ENCODE measurements at regions not wholly inside any gene's neighbourhood (a gene's known extent, or its start where the extent isn't known, plus 50 kb on each side); places are given as distances from the start of the nearest gene placed in this dataset.

GRCh38 chr13:106635616-106636015 is 67.7 kb upstream of the ARGLU1 start:
- CTCF ChIA-PET (ENCODE audit: low intra/inter-chr PET ratio), result no interaction called here
- no peak overlapping the region for H3K4me2 ChIP-seq (ENCODE audit: insufficient read depth, low read length)
- in situ Hi-C loops (cut with MboI) (no loop called here), intact Hi-C loops (cut with micrococcal nuclease) (no loop called here)
- ATAC-seq, result no peak
- H3K4me3 ChIP-seq, result no peak overlapping the region
- FAIRE-seq, result no peak
- H3K9me1 ChIP-seq (ENCODE audit: control insufficient read depth, insufficient read depth, low read length), result no peaks in the 10 kb centered on the region
- H3K79me2 ChIP-seq (ENCODE audit: control insufficient read depth, insufficient read depth, low read length), result no peaks in the 10 kb centered on the region
- H3K9me3 ChIP-seq (replicated peaks; ENCODE audit: control insufficient read depth, insufficient read depth, low read depth, low read length), result no peaks in the 10 kb centered on the region
- TF ChIP-seq ZNF639 (CRISPR knock-in tag; conservative IDR thresholded peaks at IDR 0.05 in 1 of 2, IDR thresholded peaks at IDR 0.05 in 1 of 2), result no peak
- TF ChIP-seq POLR2AphosphoS5 (IDR thresholded peaks at IDR 0.05; ENCODE audit: control insufficient read depth, insufficient read depth, low read depth, low read length), result no peak
- TF ChIP-seq PTBP1 (IDR thresholded peaks at IDR 0.05; ENCODE audit: low read depth, low read length), result no peak
- no peak for TF ChIP-seq DEAF1 (CRISPR knock-in tag; IDR thresholded peaks at IDR 0.05)
- no peak for TF ChIP-seq COPS2 (conservative IDR thresholded peaks at IDR 0.05)
- TF ChIP-seq RCOR1 (IDR thresholded peaks at IDR 0.05; ENCODE audit: borderline replicate concordance in 1 of 2, low read depth in 2 of 2, low read length in 2 of 2), result no peak
- TF ChIP-seq ARNT (IDR thresholded peaks at IDR 0.05), result no peak
- TF ChIP-seq ZC3H8 (IDR thresholded peaks at IDR 0.05), result no peak
- TF ChIP-seq ILF3 (IDR thresholded peaks at IDR 0.05; ENCODE audit: borderline replicate concordance), result no peak
- DNase-seq (ENCODE audit: extremely low read depth in 1 of 4, low spot score in 3 of 4), result no peak
- no peaks in the 10 kb centered on the region for H4K20me1 ChIP-seq (replicated peaks; ENCODE audit: control insufficient read depth, insufficient read depth, low read length)
- H3K27me3 ChIP-seq (ENCODE audit: control insufficient read depth in 2 of 2, insufficient read depth in 2 of 2, low read length in 2 of 2), result no peaks in the 10 kb centered on the region; a peak in 1 of 5 replicates
- 0% methylated on average over 9 of the region's 9 CpGs for WGBS (ENCODE audit: insufficient coverage, low coverage, missing lambda C conversion rate)
- no TSS peak for BruUV-seq (replicated peaks)
- no peak overlapping the region for H3K27ac ChIP-seq (ENCODE audit: extremely low read depth, low read depth, low read length)
- no peak overlapping the region for H3K9ac ChIP-seq (ENCODE audit: insufficient read depth in 1 of 2, low read depth in 2 of 2, low read length in 2 of 2)
- H2AFZ ChIP-seq (ENCODE audit: low read depth, low read length), result no peak overlapping the region
- H3K4me1 ChIP-seq (replicated peaks in 1 of 2; ENCODE audit: control insufficient read depth in 2 of 2, insufficient read depth in 2 of 2, low read length in 2 of 2), result no peaks in the 10 kb centered on the region
- POLR2A ChIA-PET, result interaction anchor here (0.6 to 1.4 kb wide), 2 partner anchors 15 to 35 kb away, joined by 3 to 5 read pairs; no protein-coding TSS in a partner anchor
- H3K36me3 ChIP-seq (ENCODE audit: control insufficient read depth, insufficient read depth, low read length), result no peaks in the 10 kb centered on the region

All from K562 (cell line).